IgD-negative memory B cell (primary cell): ENCODE measurements at regions not wholly inside any gene's neighbourhood (a gene's known extent, or its start where the extent isn't known, plus 50 kb on each side); places are given as distances from the start of the nearest gene placed in this dataset.
A peak's percentile ranks its signal among the peaks of the same experiment; 100 is the strongest.

Experiments used
- H3K27ac Mint-ChIP-seq, 3 donors: one replicate each; pipeline ENCODE4 v1.8.0; 2020 to 2022; ENCODE audit warnings: mild to moderate bottlenecking in 3 of 3, mixed read lengths in 3 of 3, moderate library complexity in 1 of 3
- H3K27me3 Mint-ChIP-seq: one replicate; pipeline ENCODE4 v1.8.0; 2021; ENCODE audit warnings: mixed read lengths
- H3K36me3 Mint-ChIP-seq: one replicate; pipeline ENCODE4 v1.8.0; 2020; ENCODE audit warnings: mild to moderate bottlenecking, mixed read lengths
- H3K4me1 Mint-ChIP-seq, 3 donors: one replicate each; pipeline ENCODE4 v1.8.0; 2020 to 2022; ENCODE audit warnings: mixed read lengths in 3 of 3, mild to moderate bottlenecking in 1 of 3
- H3K4me3 Mint-ChIP-seq, 4 donors: one replicate each; pipeline ENCODE4 v1.8.0; 2020 to 2022; ENCODE audit warnings: mild to moderate bottlenecking in 4 of 4, mixed read lengths in 4 of 4, moderate library complexity in 3 of 4
- H3K9me3 Mint-ChIP-seq, 3 donors: one replicate each; pipeline ENCODE4 v1.8.0; 2020 to 2021; ENCODE audit warnings: mixed read lengths in 3 of 3, mild to moderate bottlenecking in 1 of 3

DNA sequence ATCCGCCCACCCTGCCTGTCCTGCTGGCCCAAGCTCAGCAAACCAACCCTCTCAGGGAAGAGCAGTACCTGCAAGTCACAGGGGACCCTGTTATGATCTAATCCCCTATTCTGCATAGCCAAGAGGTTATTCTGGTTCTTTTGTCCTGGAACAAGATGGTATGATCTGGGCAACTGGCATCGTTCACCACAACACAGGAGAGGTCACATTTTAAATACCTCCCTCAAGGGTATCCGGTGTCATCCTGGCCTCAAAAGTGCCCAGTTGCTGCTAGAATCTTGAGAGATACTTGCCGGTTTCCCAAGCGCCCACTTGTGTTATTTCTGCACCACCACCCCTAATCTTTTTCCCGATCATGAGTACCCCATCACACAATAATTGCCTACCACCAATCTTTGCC is 497.5 kb downstream of the BCOR start:
- Mint-ChIP-seq H3K4me1 (no peaks in the 10 kb centered on the region), H3K9me3 (peaks cover 0 to 3% (median 0%) of the 10 kb centered on the region in 3 donors), H3K27ac (no peak overlapping the region), H3K27me3 (peaks cover 5% of the 10 kb centered on the region), H3K4me3 (no peak overlapping the region), H3K36me3 (no peaks in the 10 kb centered on the region)

DNA sequence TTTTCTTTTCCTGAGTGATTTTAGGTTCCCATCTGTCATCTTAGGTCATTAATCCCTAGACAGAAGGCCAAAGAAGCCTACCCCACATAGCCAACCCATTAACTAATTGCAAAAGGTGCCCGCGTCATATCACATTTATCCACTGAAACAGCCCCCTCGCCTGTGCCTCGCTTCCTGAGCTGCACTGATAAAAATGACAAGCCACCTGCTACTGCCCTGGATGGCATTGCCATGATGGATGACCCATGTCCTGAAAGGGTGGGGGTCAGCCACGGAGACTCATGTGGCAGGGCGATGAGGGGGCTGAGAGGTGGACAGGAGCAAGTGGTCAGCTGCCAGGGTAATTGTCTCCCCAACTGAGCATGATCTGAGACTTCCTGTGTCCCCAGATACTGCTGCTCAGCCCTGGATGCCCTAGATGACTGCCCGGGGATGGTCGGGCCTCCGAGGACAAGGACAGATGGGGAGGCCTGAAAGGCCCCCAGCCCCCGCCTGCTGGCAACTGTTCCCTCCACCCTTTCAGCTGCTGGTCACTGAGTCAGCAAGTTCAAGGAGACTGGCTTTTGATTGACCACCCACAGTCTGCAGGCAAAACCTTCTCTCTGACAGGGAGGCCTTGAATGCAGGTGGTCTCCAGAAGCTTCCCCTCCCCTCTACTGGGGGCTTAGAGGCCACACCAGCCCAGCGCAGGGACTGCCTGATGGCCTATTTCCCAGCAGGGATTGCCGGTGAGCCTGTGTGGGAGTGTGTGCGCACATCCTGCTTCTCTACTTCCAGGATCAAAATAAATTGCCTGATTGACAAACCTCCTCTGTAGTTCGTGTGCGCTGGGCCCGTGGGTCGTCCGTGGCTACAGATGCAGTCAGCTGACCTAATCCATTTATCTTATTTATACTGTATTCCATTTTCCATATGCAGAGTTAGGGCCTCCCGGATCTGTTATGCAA is 496.3 kb downstream of the BCOR start:
- Mint-ChIP-seq H3K27ac (no peak overlapping the region), H3K27me3 (peaks cover 4% of the 10 kb centered on the region), H3K36me3 (no peaks in the 10 kb centered on the region), H3K4me3 (no peak overlapping the region), H3K4me1 (no peaks in the 10 kb centered on the region), H3K9me3 (peaks cover 0 to 3% (median under 1%) of the 10 kb centered on the region in 3 donors)

DNA sequence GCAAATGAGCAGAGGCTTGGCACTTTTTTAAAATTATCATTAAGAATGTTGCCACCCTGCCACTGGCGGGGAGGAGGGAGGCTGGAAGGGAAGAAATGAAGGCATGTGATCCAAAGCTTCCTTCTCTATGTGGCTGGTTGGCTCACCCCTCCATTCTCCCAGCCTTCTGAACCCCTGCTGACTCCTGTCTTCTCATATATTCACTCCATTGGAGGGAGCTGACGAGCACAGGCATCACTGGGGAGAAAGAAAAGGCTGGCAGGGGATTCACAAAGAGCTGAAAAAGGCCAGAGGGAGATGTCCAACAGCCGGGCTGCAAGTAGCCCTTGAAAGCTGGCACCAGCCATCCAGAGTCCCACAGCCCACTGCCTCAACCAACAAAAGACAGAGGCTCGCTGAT is 495.6 kb downstream of the BCOR start:
- Mint-ChIP-seq H3K36me3 (no peaks in the 10 kb centered on the region), H3K27me3 (peaks cover 9% of the 10 kb centered on the region), H3K4me1 (no peaks in the 10 kb centered on the region), H3K4me3 (no peak overlapping the region), H3K9me3 (peaks cover 2 to 4% (median 3%) of the 10 kb centered on the region in 3 donors), H3K27ac (no peak overlapping the region)

DNA sequence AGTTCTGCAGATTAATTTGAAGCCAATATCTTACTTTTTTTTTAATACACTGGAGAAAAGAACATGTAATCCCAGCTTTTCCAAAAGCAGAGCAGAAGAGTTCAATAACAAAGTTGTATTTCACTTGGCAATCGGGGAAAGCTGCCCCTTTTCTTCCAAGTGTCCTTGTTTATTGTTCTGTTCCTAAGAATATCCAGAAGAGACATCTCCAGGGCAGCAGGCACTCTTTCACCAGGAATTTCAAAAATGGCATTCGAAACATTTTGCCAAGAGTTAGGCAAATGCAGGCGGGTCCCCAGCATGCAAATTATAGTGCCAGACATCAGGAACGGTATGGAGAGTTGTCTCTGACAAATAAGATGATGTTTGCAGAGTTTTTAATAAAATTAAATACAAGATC is 494.5 kb downstream of the BCOR start:
- H3K27ac Mint-ChIP-seq: no peak overlapping the region
- H3K27me3 Mint-ChIP-seq: peaks cover 9% of the 10 kb centered on the region
- H3K4me3 Mint-ChIP-seq: no peak overlapping the region
- H3K4me1 Mint-ChIP-seq: no peaks in the 10 kb centered on the region
- H3K36me3 Mint-ChIP-seq: no peaks in the 10 kb centered on the region
- H3K9me3 Mint-ChIP-seq: peaks cover 2 to 4% (median 3%) of the 10 kb centered on the region in 3 donors

DNA sequence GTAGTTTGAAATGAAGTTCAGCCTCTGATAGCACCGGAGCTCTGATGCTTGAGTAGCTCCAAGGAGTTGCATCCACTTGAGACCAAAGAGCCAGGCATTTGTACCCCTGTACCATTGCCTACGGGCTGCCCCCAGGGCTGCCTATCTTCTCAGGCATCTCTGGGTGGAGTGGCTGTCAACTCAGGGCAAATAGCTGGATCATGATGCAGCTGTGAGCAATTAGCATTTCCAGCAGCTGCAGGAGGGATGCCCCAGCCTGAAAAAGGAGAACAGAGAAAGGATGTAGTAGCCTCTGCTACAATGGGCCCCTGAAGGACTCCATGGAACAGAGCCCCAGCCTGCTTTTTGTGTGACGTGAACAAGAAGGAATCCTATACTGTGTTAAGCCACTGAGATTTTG is 492.6 kb downstream of the BCOR start:
- no peaks in the 10 kb centered on the region for H3K36me3 Mint-ChIP-seq
- H3K27ac Mint-ChIP-seq: no peak overlapping the region
- H3K4me3 Mint-ChIP-seq: no peak overlapping the region
- peaks cover 2 to 4% (median 3%) of the 10 kb centered on the region in 3 donors for H3K9me3 Mint-ChIP-seq
- peaks cover 9% of the 10 kb centered on the region for H3K27me3 Mint-ChIP-seq
- H3K4me1 Mint-ChIP-seq: no peaks in the 10 kb centered on the region

DNA sequence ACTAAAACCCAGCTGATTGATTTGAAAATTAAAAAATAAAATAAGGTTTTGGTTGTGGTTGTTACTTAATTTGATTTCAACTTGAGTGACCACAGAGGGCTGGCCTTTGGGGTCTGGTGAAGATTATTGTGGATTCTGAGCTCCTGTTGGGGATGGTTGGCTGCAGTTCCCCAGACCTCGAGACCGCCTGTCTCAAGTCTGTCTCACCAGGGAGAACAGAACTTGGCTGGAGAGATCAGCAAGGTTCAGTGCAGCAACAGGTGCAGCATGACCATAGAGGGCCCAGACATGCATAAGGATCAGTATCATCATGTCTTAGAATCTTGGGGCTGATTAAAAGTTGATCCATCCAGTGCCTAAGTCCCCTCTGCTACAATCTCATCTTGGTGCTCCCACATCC is 491.9 kb downstream of the BCOR start:
- H3K27me3 Mint-ChIP-seq: peaks cover 9% of the 10 kb centered on the region
- H3K4me3 Mint-ChIP-seq: no peak overlapping the region
- H3K27ac Mint-ChIP-seq: no peak overlapping the region
- H3K36me3 Mint-ChIP-seq: no peaks in the 10 kb centered on the region
- H3K4me1 Mint-ChIP-seq: no peaks in the 10 kb centered on the region
- H3K9me3 Mint-ChIP-seq: peaks cover under 1 to 4% (median 2%) of the 10 kb centered on the region in 3 donors

DNA sequence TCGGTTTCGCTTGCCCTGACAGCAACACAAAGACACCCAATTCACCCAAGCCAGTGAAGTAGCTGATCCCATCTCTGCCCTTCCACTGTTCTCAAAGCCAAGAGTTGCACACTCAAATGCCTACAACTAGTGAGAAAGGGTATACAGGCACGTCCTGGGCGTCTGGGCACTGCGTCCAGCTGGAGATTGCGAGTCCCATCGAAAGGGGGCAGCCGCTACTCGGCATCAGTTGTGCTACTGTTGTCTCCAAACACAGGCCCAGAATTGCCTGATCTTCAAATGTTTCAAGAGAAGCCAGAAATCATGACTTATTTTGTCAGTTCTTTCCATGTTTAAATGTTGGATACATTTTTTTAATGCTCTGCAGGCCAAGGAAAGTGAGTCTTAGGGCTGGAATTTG is 487.8 kb downstream of the BCOR start:
- Mint-ChIP-seq H3K4me3 (no peak overlapping the region), H3K27me3 (peaks cover 39% of the 10 kb centered on the region), H3K4me1 (peaks cover 7 to 8% (median 7%) of the 10 kb centered on the region in 3 donors), H3K27ac (no peak overlapping the region), H3K36me3 (no peaks in the 10 kb centered on the region), H3K9me3 (peaks cover 1 to 4% (median 2%) of the 10 kb centered on the region in 3 donors)

DNA sequence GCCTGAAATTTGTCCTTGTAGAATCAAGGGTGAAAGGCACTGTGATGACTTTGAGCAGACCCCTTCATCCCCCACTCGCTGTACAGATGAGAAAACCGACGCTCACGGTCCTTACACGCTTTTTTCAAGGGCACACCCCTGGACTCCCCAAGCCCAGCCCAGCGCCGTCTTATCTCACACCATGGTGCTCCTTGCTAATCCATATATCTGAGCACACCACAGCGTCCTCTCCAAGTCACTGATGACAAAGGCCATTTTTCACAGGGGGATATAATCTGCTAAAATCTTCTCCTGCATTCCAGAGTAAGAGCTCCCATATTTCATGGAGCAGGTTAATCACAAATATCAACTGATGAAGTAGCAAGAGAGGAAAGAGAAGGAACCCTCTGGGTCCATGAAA is 486.3 kb downstream of the BCOR start:
- H3K27me3 Mint-ChIP-seq: peaks cover 37% of the 10 kb centered on the region
- peaks cover 7 to 8% (median 8%) of the 10 kb centered on the region in 3 donors for H3K4me1 Mint-ChIP-seq
- H3K36me3 Mint-ChIP-seq: no peaks in the 10 kb centered on the region
- peaks cover 1 to 4% (median 2%) of the 10 kb centered on the region in 3 donors for H3K9me3 Mint-ChIP-seq
- no peak overlapping the region for H3K4me3 Mint-ChIP-seq
- H3K27ac Mint-ChIP-seq: no peak overlapping the region

DNA sequence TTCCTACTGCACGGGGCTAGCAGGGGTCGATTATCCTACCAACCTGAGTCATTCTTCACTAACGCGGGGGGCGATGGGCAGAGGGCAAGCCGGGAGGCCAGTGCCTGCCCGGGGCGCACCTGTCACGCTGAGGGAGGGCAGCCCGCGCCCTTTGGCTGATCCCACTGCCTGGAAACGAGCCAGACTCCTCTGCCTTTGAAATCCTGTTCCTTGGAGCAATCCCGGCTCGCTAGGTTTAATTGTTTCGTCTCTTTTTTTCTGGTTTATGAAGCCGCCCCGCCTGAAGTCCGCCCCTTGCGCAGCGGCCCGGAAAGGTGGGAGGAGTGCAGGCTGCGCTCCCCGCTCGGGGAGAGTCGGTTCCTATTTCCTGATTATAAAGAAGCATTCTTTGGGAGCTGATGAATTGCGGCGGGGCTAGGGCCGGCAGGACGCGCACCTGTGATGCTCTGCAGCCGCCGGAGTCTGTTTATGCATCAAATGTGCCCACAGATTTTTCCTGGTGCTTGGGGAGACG is 484.2 kb downstream of the BCOR start:
- Mint-ChIP-seq H3K27me3 (peaks cover 36% of the 10 kb centered on the region), H3K4me1 (peaks cover 7 to 8% (median 8%) of the 10 kb centered on the region in 3 donors), H3K4me3 (peak overlapping the region in 3 of 4 donors; percentile 72 to 90 (median 73)), H3K27ac (no peak overlapping the region), H3K36me3 (no peaks in the 10 kb centered on the region), H3K9me3 (peaks cover 4 to 13% (median 5%) of the 10 kb centered on the region in 3 donors)

DNA sequence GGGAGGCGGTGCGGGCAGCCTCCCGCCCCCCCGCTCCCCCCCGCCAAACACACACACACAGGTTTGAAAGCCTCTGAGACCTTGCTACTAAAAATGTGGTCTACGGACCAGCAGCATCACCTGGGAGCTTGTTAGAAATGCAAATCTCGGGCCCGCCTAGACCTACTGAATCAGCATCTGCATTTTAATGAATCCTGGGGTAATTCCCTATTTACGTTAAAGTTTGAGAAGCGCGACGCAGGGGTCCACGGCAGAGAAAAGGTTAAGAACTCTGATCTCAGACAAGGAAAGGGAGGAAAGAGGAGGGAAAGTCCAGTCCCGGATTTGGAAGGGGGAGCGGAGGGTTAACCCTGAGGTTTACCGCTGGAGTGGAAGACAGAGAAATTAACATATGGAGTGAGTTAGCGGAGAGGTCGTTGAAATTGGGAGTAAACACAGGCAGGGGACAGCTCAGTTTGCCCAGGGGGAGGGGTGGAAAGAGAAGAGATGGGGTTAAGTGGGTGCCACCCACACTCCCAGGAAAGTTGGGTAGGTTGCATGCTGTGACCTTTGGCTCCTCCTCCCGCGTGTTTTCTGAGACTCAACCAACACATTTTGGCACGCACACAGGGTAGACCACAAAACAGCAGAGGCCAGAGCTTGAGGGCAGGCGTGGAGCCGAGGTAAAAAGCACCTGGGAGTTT is 483.6 kb downstream of the BCOR start:
- Mint-ChIP-seq H3K36me3 (no peaks in the 10 kb centered on the region), H3K4me3 (peak overlapping the region in 3 of 4 donors; percentile 13 to 73 (median 72)), H3K27me3 (peaks cover 36% of the 10 kb centered on the region), H3K27ac (no peak overlapping the region), H3K9me3 (peaks cover 4 to 13% (median 5%) of the 10 kb centered on the region in 3 donors), H3K4me1 (peaks cover 7 to 8% (median 8%) of the 10 kb centered on the region in 3 donors)

DNA sequence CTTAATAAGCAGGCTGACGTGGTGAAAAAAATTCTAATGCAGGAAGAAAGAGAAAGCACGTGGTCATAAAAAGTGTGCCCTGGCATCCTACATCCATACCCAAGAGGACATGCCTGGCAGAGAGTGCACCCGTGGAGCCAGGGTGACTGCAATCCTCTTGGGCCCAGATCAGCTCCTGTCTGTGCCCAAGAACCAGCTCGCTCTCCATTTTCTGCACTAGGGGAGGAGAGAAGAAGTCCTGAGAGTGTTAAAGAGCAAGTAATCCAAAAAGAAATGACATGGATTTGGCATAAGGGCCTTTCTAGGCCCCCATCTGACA is 483.1 kb downstream of the BCOR start:
- Mint-ChIP-seq H3K27ac (no peak overlapping the region), H3K36me3 (no peaks in the 10 kb centered on the region), H3K27me3 (peaks cover 39% of the 10 kb centered on the region), H3K4me3 (peak overlapping the region in 1 of 4 donors; percentile 73), H3K4me1 (peaks cover 7 to 8% (median 8%) of the 10 kb centered on the region in 3 donors), H3K9me3 (peaks cover 4 to 13% (median 5%) of the 10 kb centered on the region in 3 donors)

DNA sequence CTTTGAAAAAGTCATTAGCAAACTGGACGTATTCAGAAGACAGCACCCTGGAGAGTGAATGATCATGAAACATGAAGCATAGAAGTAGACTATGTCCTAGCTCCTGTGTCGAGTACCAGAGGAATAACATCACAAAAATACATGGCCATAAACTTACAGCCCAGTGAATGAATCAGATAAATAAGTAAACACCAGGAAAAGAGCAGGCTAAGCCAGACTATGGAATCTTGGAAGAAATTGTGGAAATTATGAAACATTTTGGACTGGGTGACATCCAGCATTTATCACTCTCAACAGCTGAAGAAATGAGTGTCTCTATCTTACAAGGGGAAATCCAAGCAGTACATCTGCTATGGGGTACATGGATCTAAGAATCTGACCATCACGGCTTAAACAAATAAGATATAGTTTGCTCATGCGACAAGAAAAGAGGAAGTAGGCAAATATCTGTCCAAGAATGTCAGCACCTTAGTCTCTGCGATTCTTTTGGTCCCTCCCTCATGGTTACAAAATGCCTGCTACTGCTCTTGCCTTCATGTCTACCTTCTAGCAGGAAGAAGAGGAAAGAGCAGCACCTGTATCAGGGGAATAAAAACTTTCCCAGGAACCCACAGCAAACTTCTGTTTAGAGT is 481.5 kb downstream of the BCOR start:
- peaks cover 7 to 9% (median 8%) of the 10 kb centered on the region in 3 donors for H3K4me1 Mint-ChIP-seq
- peaks cover 36% of the 10 kb centered on the region for H3K27me3 Mint-ChIP-seq
- H3K4me3 Mint-ChIP-seq: no peak overlapping the region
- H3K27ac Mint-ChIP-seq: no peak overlapping the region
- no peaks in the 10 kb centered on the region for H3K36me3 Mint-ChIP-seq
- H3K9me3 Mint-ChIP-seq: peaks cover 4 to 13% (median 5%) of the 10 kb centered on the region in 3 donors

DNA sequence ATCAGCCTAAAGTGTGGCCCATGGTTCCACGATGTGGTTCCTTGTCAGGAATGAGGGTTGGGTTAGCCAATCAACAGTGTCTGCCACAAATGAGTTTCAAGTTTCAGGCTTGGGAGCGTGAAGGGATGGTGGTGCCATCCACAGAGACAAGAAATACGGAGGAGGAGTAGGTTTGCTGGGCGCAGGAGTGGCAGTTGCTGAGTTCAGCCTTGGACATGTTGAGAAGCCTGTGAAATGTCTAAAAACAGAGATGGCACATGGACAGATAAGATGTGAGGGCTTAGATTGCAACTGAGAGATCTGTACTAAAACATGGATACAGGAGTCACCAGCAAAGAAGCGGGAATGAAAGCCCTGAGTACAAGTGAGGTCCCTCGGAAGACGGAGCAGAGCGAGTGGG is 481.0 kb downstream of the BCOR start:
- Mint-ChIP-seq H3K4me1 (peaks cover 7 to 9% (median 8%) of the 10 kb centered on the region in 3 donors), H3K27ac (no peak overlapping the region)

DNA sequence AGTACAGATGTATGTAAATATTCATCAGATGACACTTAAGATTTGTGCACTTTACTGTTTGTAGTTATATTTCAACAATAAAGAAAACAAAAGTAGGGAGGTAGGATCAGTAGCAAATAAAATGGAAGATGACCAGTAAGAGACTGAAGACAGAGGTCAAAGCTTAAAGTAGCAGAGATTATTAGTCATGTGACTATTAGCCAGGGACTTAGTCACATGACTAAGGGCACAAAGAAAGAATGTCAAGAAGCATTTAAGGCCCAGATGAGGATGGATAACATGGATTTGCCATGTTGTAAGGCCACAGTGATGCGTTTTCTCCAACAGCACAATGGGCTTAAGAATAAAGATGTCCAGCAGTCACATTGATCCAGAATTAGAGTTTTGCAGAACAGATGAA is 479.6 kb downstream of the BCOR start:
- no peak overlapping the region for H3K4me3 Mint-ChIP-seq
- no peak overlapping the region for H3K27ac Mint-ChIP-seq
- peaks cover 6 to 8% (median 7%) of the 10 kb centered on the region in 3 donors for H3K4me1 Mint-ChIP-seq
- no peaks in the 10 kb centered on the region for H3K36me3 Mint-ChIP-seq
- H3K9me3 Mint-ChIP-seq: peaks cover 4 to 21% (median 5%) of the 10 kb centered on the region in 3 donors
- H3K27me3 Mint-ChIP-seq: peaks cover 23% of the 10 kb centered on the region

More for the DNA sequence above, 481.0 kb downstream of the BCOR start:
- Mint-ChIP-seq H3K9me3 (peaks cover 4 to 16% (median 5%) of the 10 kb centered on the region in 3 donors), H3K4me3 (no peak overlapping the region), H3K36me3 (no peaks in the 10 kb centered on the region), H3K27me3 (peaks cover 30% of the 10 kb centered on the region)
